GM23338 (cell line): ENCODE measurements at regions not wholly inside any gene's neighbourhood (a gene's known extent, or its start where the extent isn't known, plus 50 kb on each side); places are given as distances from the start of the nearest gene placed in this dataset.

ENCODE experiments used
- CTCF ChIP-seq, 2 experiments: fragments of 200-600 bp in 1 of 2; sonication (generic) in 1 of 2; conservative IDR thresholded peaks; 2 replicates each; pipeline versions ENCODE4 v1.5.1 to v1.6.1; 2016 to 2017; ENCODE audit warnings: antibody characterized with exemption in 2 of 2, low read depth in 2 of 2, mild to moderate bottlenecking in 2 of 2, moderate library complexity in 1 of 2
- EZH2 ChIP-seq: fragments of 200-600 bp; sonication (generic); IDR thresholded peaks from one replicate; pipeline ENCODE4 v1.8.0; 2017; ENCODE audit warnings: antibody characterized with exemption, mild to moderate bottlenecking, low read depth; ENCODE audit not compliant: unreplicated experiment
- ZNF331 ChIP-seq: fragments of 250-450 bp; sonication (Bioruptor Pico); IDR thresholded peaks from 2 replicates; pipeline ENCODE4 v1.5.0; 2020; ENCODE audit warnings: low read depth, mild to moderate bottlenecking, moderate library complexity

DNA sequence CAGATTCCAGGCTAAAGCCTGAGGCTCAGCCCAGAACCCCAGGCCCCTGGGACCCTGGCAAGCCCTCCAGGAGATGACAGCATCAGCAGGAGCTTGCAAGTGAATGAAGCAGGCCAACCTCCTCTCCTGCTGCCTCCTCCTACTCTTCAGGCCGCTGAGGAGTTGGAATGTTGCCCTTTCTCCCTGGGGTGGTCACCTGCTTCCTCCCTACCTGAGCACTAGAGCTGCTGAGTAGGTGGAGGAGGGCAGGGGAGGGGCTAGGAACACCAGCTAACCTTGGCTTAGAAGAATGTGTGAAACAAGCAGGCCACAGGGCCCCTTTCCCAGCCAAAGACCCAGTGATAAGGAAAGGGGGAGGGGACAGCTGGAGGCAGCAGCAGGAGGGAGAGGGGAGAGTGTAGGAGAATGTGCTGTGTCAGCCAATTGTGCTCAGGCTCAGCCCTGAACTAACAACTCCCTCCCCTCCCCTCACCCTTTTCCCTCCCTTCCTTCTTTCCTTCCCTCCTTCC, 58.0 kb downstream of the PJA1 start:
- TF ChIP-seq EZH2 (no peak), CTCF (conservative IDR thresholded peaks at IDR 0.05; ENCODE audit: low read depth in 2 of 2) (no peak), ZNF331 (no peak)
